K562 (cell line): ENCODE measurements at regions not wholly inside any gene's neighbourhood (a gene's known extent, or its start where the extent isn't known, plus 50 kb on each side); places are given as distances from the start of the nearest gene placed in this dataset.

Experiments used
- ATF7 ChIP-seq: fragments of 450-650 bp; IDR thresholded peaks from 2 replicates; pipeline ENCODE4 v1.7.1; 2014; ENCODE audit warnings: mild to moderate bottlenecking, moderate library complexity
- CHD1 ChIP-seq: fragments of 200-600 bp; sonication (generic); IDR thresholded peaks from one replicate; pipeline ENCODE4 v1.6.1; 2012; ENCODE audit warnings: mild to moderate bottlenecking, moderate library complexity, low read length, inconsistent platforms
- CTCF ChIP-seq, 3 experiments: IDR thresholded peaks in 2 of 3; conservative IDR thresholded peaks in 1 of 3; 2 replicates each; pipeline ENCODE4 v1.5.1; 2011 to 2012; ENCODE audit warnings: low read length in 3 of 3, mild to moderate bottlenecking in 3 of 3, control low read depth in 2 of 3, improper control_type of control experiment in 1 of 3, inconsistent platforms in 1 of 3, low read depth in 1 of 3, mixed read lengths in 1 of 3, moderate library complexity in 1 of 3; ENCODE audit not compliant: insufficient read depth in 2 of 3
- FOXK1 ChIP-seq: sonication (generic); formaldehyde crosslinking; IDR thresholded peaks from 2 replicates; pipeline ENCODE4 v1.8.0; 2022; ENCODE audit warnings: missing genetic modification reagents, mild to moderate bottlenecking, borderline replicate concordance
- POLR2A ChIP-seq: fragments of 450-650 bp; conservative IDR thresholded peaks from 2 replicates; pipeline ENCODE4 v1.6.1; 2016
- REST ChIP-seq, 2 experiments: fragments of 450-650 bp; formaldehyde crosslinking in 1 of 2; IDR thresholded peaks; 2 replicates each; pipeline versions ENCODE4 v1.4.0 to v1.6.1; 2014 to 2020; ENCODE audit warnings: mild to moderate bottlenecking in 2 of 2, borderline replicate concordance in 1 of 2, low read depth in 1 of 2
- SIN3A ChIP-seq, 2 experiments: fragments of 150-350 bp in 1 of 2; IDR thresholded peaks; 2 replicates each; pipeline ENCODE4 v1.6.1; 2011 to 2016; ENCODE audit warnings: borderline replicate concordance in 2 of 2, low read depth in 2 of 2, low read length in 2 of 2, mild to moderate bottlenecking in 2 of 2, moderate library complexity in 2 of 2; ENCODE audit not compliant: control insufficient read depth in 1 of 2
- SMAD3 ChIP-seq: fragments of 450-650 bp; formaldehyde crosslinking; conservative IDR thresholded peaks from 2 replicates; pipeline ENCODE4 v1.4.0; 2020; ENCODE audit warnings: mild to moderate bottlenecking
- TAF1 ChIP-seq: IDR thresholded peaks from 2 replicates; pipeline ENCODE4 v1.6.1; 2011; ENCODE audit warnings: mild to moderate bottlenecking, low read length, moderate library complexity; ENCODE audit not compliant: insufficient read depth, control insufficient read depth, severe bottlenecking; ENCODE audit errors: extremely low read depth
- UBTF ChIP-seq, 2 experiments: IDR thresholded peaks; 2 replicates each; pipeline ENCODE4 v1.6.1; 2012; ENCODE audit warnings: improper control_type of control experiment in 2 of 2, low read depth in 2 of 2, low read length in 2 of 2, borderline replicate concordance in 1 of 2

GRCh38 chr18:29285471-29285870 is 1108.5 kb upstream of the CDH2 start:
- TF ChIP-seq TAF1 = no peak
- TF ChIP-seq REST (IDR thresholded peaks at IDR 0.05; ENCODE audit: borderline replicate concordance) = no peak
- TF ChIP-seq REST (CRISPR knock-in tag; IDR thresholded peaks at IDR 0.05; ENCODE audit: low read depth) = no peak
- TF ChIP-seq ATF7 = no peak
- no peak for TF ChIP-seq SMAD3 (CRISPR knock-in tag)
- TF ChIP-seq FOXK1 (CRISPR knock-in tag) = no peak
- TF ChIP-seq SIN3A (IDR thresholded peaks at IDR 0.05; ENCODE audit: borderline replicate concordance in 2 of 2, control insufficient read depth in 1 of 2, low read depth in 2 of 2, low read length in 2 of 2) = no peak
- no peak for TF ChIP-seq UBTF (IDR thresholded peaks at IDR 0.05; ENCODE audit: borderline replicate concordance in 1 of 2, low read depth in 2 of 2, low read length in 2 of 2)
- no peak for TF ChIP-seq CTCF (IDR thresholded peaks at IDR 0.05 in 2 of 3, conservative IDR thresholded peaks at IDR 0.05 in 1 of 3; ENCODE audit: insufficient read depth in 2 of 3, low read depth in 1 of 3, low read length in 3 of 3)
- TF ChIP-seq CHD1 = no peak
- no peak for TF ChIP-seq POLR2A
